ENCODE measurements at regions not wholly inside any gene's neighbourhood (a gene's known extent, or its start where the extent isn't known, plus 50 kb on each side); places are given as distances from the start of the nearest gene placed in this dataset.
"Not testable (repeated sequence)": the region's sequence is repeated elsewhere in the genome, so short reads cannot be mapped to it uniquely, and the experiment has no call there.

DNA sequence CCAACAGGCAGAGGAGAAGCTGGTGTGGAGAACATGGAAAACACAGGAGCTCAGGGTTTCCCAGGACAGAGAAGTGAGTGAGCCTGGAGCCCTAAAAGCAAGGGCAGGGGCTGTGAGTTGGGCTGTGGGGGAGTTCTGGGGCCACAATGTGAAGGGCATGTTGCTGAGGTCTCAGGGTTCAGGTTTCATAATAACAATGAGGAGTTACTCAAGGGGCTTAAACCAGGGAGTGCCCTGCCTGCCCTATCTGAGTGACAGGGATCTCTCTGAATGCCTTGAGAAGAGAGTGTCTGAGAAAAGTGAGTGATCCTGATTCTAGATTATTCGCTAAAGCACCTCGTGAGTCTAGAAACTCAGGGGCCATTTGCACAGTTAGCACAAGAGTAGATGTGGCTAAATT lies 129.6 kb downstream of the VPREB1 start:
- no peak for DNase-seq (ENCODE audit: low spot score)

DNA sequence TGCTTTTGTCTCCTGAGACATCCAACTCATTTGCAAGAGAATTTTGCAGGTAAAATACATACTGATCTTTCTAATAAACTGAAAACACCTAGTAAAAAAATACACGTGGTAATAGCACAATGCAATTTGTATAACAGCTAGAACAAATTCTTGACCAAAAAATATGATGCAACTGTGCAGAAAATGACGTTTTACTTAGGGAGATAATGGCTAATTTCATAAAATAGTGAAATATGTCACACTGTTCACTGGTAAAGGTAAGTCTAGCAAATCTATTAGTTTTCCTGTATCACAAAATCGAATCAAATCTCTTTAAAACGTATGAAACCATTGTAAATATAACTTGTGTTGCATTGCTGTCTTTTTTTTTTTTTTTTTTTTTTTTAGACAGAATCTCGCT lies 130.0 kb downstream of the VPREB1 start:
- no peak for DNase-seq (ENCODE audit: low spot score)

DNA sequence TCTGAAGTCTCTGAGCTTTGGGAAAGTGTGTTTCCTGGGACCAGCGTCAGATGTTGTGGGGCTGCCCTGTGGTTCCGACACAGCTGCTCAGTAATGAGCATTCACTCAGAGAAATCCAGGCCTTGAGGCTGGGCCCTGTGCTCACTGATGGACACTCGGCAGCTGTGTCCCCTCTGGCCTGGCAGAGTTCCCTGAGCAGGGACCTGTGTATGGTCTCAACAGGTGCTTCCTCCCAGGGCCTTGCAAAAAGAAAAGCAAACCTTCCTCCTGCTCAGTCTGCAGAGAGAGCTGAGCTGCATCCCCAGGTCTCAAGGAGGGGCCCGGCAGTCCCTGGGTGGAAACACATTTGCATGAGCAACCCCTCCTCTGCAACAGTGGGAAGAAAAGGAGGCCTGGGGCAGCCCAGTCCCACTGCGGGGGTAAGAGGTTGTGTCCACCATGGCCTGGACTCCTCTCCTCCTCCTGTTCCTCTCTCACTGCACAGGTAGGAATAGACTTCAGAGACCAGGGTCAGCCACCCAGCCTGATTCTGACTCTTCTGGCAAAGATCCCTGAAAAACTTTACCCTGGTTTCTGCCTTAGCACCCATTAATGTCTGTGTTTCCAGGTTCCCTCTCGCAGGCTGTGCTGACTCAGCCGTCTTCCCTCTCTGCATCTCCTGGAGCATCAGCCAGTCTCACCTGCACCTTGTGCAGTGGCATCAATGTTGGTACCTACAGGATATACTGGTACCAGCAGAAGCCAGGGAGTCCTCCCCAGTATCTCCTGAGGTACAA lies 131.2 kb downstream of the VPREB1 start:
- no peak for DNase-seq (ENCODE audit: low spot score)

GRCh38 chr22:22376352-22376706 lies 131.7 kb downstream of the VPREB1 start:
- DNase-seq (ENCODE audit: low spot score) = no peak

- not testable (repeated sequence) for DNase-seq (ENCODE audit: low spot score)
Observed at GRCh38 chr22:22376884-22377283, 131.7 kb downstream of the ZNF280B start.

DNA sequence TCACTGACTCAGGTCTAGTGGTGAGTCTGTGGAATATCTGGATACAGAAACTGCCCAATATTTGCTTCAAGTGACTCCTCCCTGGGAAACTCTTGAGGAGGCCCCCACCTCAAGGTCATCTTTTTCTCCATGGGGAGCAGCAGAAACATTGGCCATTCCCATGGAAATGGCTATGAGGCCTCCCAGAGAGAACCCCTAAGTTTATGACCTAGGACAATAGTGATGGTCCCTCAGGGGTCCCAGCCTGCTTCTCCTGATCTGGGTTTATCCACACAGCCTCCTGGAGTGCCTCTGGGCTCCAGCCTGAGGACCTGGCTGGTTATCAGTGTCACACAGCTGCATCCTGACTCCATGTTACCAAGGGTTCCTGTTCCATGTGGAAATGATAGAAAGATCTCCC lies 131.2 kb downstream of the ZNF280B start:
- no peak for DNase-seq (ENCODE audit: low spot score)

DNA sequence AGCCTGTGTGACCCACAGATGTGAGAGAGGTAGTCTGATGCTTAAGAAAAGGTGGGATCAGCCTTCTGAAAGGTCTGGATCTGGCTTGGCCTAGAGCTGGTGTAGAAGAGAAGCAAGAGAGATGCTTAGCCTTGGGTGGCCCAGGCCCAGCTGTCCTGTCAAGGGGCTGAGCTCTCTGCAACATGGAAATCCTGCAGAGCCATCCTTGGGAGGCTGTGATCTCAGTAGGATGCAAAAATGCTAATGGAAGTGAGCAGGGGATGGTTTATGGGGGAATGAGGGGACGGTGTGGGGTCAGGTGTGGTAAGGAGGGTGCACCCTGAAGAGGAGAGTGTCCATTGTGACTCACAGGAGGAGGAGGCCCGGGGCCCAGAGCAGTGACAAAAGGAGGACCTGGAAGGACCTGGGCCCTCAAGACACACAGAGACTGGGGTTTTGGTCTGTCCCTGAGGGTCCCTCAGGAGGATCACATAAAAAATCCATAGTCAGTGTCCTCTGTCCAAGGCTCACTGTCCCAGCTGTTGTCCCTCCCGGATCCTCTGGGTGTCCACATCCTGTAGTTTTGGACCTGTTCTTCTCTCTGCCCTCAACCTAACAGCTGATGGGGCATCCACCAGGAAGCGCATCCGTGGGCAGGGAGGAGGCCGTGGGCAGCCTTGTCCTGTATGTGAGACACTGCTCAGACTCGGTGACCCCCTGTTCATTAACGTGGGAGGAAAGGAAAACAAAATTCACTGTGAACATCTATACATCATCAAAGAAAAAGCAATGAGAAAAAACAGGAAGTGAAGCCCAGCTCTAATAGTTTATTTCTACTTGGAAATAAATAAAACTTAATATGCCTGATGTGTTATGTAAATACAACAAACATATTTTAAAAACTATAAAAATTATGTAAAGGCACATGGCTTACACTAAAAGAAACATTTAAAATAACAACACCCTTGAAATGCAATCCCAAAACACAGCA lies 129.8 kb downstream of the ZNF280B start:
- DNase-seq (ENCODE audit: low spot score) = no peak

- DNase-seq (ENCODE audit: low spot score) = no peak
Observed at GRCh38 chr22:22380098-22381030, 128.2 kb downstream of the ZNF280B start.

DNA sequence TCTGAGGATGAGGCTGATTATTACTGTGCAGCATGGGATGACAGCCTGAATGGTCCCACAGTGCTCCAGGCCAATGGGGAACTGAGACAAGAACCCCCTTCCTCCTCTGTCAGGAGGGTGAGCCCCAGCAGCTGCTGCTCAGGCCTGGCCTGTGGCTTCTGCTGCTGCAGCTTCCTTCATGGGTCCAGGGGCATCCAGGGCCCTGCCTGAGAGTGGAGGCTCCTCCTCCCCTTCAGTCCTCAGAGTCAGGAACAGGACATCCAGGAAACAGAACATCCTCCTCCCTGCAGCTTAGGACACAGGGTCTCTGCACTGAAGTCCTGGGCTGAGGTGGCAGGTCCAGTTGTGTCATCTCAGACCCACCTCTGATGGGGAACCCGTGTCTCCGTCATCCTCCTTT lies 127.2 kb downstream of the ZNF280B start:
- not testable (repeated sequence) for DNase-seq (ENCODE audit: low spot score)

DNA sequence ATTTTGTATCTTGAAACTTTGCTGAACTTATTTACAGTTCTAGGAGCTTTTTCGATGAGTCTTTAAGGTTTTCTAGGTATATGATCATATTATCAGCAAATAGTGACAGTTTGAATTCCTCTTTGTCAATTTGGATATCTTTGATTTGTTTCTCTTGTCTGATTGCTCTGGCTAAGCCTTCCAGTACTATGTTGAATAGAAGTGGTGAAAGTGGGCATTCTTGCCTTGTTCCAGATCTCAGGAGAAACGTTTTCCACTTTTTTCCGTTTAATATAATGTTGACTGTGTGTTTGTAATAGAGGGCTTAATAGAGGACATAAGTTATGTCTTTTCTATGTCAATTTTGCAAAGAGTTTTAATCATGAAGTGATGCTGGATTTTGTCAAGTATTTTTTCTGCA lies 124.3 kb downstream of the ZNF280B start:
- DNase-seq (ENCODE audit: low spot score) = no peak

DNA sequence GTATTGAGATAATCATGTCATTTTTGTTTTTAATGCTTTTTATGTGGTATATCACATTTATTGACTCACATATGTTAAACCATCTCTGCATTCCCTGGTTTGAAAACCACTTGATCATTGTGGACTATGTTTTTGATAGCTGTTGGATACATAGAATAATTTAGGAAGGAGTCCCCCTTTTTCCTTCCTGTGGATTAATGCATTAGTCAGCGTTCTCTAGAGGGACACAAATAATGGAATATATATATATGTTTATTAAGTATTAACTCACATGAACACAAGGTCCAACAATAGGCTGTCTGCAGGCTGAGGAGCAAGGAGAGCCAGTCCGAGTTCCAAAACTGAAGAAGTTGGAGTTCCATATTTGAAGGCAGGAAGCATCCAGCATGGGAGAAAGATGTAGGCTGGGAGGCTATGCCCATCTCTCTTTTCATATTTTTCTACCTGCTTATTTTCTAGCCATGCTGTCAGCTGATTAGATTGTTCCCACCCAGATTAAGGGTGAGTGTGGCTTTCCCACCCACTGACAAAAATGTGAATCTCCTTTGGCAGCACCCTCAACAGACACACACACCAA lies 123.8 kb downstream of the ZNF280B start:
- no peak for DNase-seq (ENCODE audit: low spot score)

- no peak for DNase-seq (ENCODE audit: low spot score)
Observed at GRCh38 chr22:22386602-22387385, 121.7 kb downstream of the ZNF280B start.

DNA sequence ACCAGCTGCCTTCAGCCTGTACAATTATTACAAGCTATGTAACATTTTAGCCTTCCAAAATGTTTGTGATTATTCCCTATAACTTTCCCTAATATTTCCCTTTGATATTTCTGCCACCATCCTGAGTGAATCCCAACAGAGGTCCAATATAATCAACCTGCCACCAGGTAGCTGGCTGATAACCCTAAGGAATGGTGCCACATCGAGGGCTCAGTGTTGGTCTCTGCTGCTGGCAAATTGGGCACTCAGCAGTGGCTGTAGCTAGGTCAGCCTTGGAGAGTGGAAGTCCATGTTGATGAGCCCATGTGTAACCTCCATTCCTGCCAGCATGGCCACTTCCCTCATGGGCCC lies 121.2 kb downstream of the ZNF280B start:
- no peak for DNase-seq (ENCODE audit: low spot score)

DNA sequence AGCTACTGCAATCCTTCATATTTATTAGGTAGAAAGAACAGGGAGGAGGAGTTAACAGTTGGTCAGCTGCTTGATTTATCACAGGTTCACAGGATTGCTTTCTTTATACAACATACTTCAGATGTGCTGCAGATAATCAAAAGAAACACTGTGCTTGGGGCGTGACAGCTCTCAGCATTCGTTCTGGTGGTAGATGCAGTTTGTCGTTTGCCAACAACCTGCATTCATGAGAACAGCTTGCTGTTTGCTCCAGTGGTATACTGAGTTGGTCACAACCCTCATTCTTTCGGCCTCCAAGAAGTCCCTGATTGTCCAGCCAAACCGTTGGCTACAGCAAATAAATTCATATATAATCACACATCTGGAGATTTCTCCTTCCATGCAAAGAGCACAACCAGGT lies 120.5 kb downstream of the ZNF280B start:
- DNase-seq (ENCODE audit: low spot score) = no peak

GRCh38 chr22:22388494-22388893 lies 120.0 kb downstream of the ZNF280B start:
- DNase-seq (ENCODE audit: low spot score) = no peak

- no peak for DNase-seq (ENCODE audit: low spot score)
Observed at GRCh38 chr22:22389467-22389866, 119.1 kb downstream of the ZNF280B start.

GRCh38 chr22:22390989-22391388 lies 117.6 kb downstream of the ZNF280B start:
- no peak for DNase-seq (ENCODE audit: low spot score)

GRCh38 chr22:22391543-22391942 lies 117.0 kb downstream of the ZNF280B start:
- no peak for DNase-seq (ENCODE audit: low spot score)

GRCh38 chr22:22392131-22392530 lies 116.4 kb downstream of the ZNF280B start:
- no peak for DNase-seq (ENCODE audit: low spot score)

GRCh38 chr22:22394591-22394990 lies 114.0 kb downstream of the ZNF280B start:
- no peak for DNase-seq (ENCODE audit: low spot score)

GRCh38 chr22:22395245-22395644 lies 113.3 kb downstream of the ZNF280B start:
- no peak for DNase-seq (ENCODE audit: low spot score)
